ENCODE measurements at regions not wholly inside any gene's neighbourhood (a gene's known extent, or its start where the extent isn't known, plus 50 kb on each side); places are given as distances from the start of the nearest gene placed in this dataset.

DNA sequence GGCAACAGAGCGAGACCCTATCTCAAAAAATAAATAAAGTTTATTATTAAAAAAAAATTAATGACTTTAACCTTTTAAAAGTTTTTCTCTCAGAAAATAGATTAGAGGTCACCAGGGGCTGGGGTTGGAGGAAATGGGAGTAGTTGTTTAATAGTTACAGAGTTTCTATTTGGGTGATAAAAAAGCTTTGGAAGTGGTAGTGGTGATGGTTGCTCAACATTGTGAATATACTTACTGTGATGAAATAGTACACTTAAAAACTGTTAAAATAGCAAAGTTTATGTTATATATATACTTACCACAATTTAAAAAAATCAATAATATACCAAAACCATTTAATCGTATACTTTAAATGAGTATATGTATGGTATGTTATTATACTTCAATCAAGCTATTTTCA is 59.6 kb downstream of the ARL6IP4 start:
- DNase-seq = no peak

DNA sequence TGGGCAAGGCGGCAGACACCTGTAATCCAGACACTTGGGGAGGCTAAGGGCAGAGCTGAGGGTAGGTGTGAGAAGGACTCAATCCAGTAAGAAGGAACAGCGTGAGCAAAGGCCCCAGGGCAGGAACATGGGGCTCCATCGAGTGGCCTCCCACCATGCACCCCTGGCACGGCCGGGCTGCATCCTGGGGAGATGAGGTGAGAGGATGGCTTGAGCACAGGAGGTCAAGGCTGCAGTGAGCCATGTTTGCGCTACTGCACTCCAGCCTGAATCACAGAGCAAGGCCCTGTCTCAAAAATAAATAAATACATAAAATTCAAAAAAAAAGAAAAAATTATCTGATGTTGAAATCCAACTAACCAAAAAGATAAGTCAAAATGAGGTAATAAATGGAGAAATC is 58.5 kb downstream of the ARL6IP4 start:
- DNase-seq = no peak

DNA sequence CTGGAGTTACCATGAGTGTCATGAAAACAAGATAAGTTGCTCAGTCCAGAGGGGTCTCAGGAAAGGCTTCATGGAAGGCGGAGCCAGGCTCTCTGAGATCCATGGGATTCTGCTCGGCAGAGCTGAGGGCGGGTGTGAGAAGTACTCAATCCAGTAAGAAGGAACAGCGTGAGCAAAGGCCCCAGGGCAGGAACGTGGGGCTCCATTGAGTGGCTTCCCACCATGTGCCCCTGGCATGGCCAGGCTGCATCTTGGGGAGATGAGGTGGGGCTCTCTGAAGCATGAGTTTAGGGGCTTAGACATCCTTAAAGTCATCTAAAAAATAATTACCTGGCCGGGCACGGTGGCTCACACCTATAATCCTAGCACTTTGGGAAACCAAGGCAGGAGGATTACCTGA is 58.0 kb downstream of the ARL6IP4 start:
- no peak for DNase-seq

- DNase-seq = no peak
Measured at GRCh38 chr12:123037791-123038190, 57.3 kb downstream of the ARL6IP4 start.

DNA sequence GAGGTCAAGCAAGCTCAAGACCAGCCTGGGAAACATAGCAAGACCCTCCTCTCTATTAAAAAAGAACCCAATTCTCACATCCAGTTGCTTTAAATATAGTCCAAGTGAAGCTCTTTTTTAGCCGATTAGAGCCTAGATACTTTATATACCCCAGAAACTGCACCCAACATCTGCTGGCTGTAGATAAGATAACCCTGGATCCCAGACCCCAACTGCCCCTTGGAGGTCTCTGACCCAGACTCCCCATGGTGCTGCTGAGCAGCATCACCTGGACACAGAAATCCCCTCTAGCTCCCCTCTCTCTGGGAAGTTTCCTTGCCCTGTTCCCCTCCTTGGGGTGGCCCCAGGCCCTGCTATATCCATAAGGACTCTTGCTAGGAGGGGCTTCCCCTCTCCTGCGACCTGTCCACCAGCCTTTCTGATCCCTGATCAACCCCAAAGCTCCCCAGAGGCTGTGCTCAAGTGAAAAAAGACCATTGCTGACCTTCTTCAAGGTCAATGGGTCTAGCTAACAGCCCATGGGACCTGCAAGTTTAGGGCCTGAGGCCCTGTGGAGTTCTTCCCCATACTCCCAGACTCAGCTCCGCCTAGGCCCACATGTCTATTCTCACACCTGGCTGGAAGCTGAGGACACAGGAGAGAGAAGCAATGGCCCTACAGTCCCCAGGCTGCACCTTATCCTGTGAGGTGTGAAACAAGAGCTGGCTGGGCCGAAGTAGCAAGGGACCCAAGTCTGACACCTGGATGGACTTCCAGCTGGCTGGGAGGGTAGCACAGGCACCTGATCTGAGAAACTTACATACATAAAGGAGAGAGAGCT is 56.2 kb downstream of the ARL6IP4 start:
- no peak for DNase-seq

DNA sequence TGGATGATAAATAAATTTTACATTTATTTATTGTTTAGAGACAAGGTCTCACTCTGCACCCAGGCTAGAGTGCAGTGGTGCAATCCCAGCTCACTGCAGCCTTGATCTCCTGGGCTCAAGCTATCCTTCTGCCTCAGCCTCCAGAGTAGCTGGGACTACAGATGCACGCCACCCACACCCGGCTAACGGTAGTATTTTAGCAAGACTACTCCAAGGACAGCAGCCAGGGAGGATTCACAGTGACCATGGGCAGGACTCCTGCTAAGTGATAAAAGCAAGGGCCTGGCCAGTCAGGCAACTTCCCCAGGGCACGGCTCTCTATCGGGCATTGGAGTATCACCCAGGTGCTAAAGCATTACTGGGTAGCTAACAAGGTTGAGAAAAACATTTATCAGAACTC is 55.4 kb downstream of the ARL6IP4 start:
- no peak for DNase-seq

DNA sequence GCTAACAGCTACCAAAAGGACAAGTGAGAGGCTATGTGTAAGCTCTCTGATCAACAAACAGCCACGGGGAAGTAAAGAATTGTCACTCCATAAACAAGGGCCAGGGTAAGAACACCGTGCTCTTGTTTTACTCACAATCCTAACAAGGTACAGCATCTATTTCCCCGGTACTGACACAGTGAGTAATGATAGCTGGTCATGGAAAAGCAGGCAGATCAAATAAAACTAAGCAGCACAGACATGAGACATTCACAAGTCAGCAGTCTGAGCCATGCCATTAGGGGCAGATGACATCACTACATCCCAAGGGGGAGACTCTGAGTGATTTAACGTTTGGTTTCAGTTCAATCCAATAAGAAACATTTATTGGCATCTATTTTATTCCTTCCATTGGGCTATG is 54.4 kb downstream of the ARL6IP4 start:
- DNase-seq = no peak

GRCh38 chr12:123034022-123034541 is 53.6 kb downstream of the ARL6IP4 start:
- DNase-seq = no peak

GRCh38 chr12:123033392-123034021 is 53.0 kb downstream of the ARL6IP4 start:
- DNase-seq = no peak

GRCh38 chr12:123032736-123033391 is 52.4 kb downstream of the ARL6IP4 start:
- DNase-seq = no peak
